LNCaP clone FGC (cell line): ENCODE measurements at regions not wholly inside any gene's neighbourhood (a gene's known extent, or its start where the extent isn't known, plus 50 kb on each side); places are given as distances from the start of the nearest gene placed in this dataset.

ENCODE experiments used
- DNase-seq: peaks from one replicate; pipeline ENCODE4 v3.0.0-alpha.2; 2011; ENCODE audit warnings: low read depth
- H3K4me3 ChIP-seq: 2 replicates; pipeline ENCODE4 v1.5.1; 2011; ENCODE audit warnings: mild to moderate bottlenecking, low read depth, low read length, control low read depth
- CTCF ChIP-seq: IDR thresholded peaks from 2 replicates; pipeline ENCODE4 v1.5.1; 2012; ENCODE audit warnings: mild to moderate bottlenecking; ENCODE audit not compliant: control insufficient read depth, insufficient read depth; ENCODE audit errors: extremely low read depth

- no peak for TF ChIP-seq CTCF
Measured at GRCh38 chr4:30525662-30526315, 194.4 kb upstream of the PCDH7 start.

GRCh38 chr4:30535255-30535654 is 184.9 kb upstream of the PCDH7 start:
- DNase-seq: no peak
- TF ChIP-seq CTCF: no peak
- no peak overlapping the region for H3K4me3 ChIP-seq

More at GRCh38 chr4:30525662-30526315, 194.4 kb upstream of the PCDH7 start:
- no peak overlapping the region for H3K4me3 ChIP-seq
- DNase-seq: no peak

- DNase-seq: no peak
- no peak for TF ChIP-seq CTCF
Measured at GRCh38 chr4:30536231-30536630, 183.9 kb upstream of the PCDH7 start.

GRCh38 chr4:30537456-30537855 is 182.7 kb upstream of the PCDH7 start:
- H3K4me3 ChIP-seq: no peak overlapping the region
- DNase-seq: no peak
- no peak for TF ChIP-seq CTCF

More at GRCh38 chr4:30536231-30536630, 183.9 kb upstream of the PCDH7 start:
- no peak overlapping the region for H3K4me3 ChIP-seq

GRCh38 chr4:30538794-30539193 is 181.4 kb upstream of the PCDH7 start:
- no peak for DNase-seq
- no peak overlapping the region for H3K4me3 ChIP-seq
- no peak for TF ChIP-seq CTCF

GRCh38 chr4:30543057-30543456 is 177.1 kb upstream of the PCDH7 start:
- no peak for DNase-seq
- no peak for TF ChIP-seq CTCF
- no peak overlapping the region for H3K4me3 ChIP-seq

GRCh38 chr4:30553151-30553550 is 167.0 kb upstream of the PCDH7 start:
- DNase-seq: no peak
- no peak overlapping the region for H3K4me3 ChIP-seq
- no peak for TF ChIP-seq CTCF
